ENCODE measurements at regions not wholly inside any gene's neighbourhood (a gene's known extent, or its start where the extent isn't known, plus 50 kb on each side); places are given as distances from the start of the nearest gene placed in this dataset.
"Not testable (repeated sequence)": the region's sequence is repeated elsewhere in the genome, so short reads cannot be mapped to it uniquely, and the experiment has no call there.

DNA sequence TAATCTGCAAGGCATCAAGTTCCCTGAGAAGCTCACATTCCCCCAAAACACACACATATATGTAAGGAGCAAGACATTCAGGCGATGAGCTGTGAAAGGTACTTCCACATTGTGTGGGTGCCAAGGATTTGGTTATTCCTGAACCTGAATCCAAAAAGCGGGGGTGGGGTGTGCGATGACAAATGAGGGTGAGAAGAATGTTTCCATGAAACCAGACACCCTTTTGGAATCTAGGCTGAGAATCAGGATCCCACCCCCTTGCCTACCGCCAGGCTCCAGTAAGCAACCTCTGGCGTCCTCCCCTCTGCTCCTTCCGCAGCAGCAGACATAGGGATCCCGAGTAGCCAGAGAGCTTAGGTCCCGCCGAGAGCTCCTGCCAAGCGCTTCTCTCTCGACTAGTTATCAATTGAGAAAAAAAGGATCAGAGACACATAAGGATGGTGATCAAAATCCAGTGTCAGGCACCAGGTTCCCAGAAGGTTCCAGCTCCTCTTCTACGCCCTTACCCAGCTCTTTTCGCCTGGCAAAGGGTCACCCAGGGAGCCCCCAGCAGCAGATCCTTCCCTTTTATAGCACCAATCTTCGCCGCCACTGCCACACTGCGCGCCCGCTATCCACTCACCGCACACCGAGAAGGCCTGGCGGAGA is 191.1 kb downstream of the USP22 start:
- DNase-seq = not testable (repeated sequence)

DNA sequence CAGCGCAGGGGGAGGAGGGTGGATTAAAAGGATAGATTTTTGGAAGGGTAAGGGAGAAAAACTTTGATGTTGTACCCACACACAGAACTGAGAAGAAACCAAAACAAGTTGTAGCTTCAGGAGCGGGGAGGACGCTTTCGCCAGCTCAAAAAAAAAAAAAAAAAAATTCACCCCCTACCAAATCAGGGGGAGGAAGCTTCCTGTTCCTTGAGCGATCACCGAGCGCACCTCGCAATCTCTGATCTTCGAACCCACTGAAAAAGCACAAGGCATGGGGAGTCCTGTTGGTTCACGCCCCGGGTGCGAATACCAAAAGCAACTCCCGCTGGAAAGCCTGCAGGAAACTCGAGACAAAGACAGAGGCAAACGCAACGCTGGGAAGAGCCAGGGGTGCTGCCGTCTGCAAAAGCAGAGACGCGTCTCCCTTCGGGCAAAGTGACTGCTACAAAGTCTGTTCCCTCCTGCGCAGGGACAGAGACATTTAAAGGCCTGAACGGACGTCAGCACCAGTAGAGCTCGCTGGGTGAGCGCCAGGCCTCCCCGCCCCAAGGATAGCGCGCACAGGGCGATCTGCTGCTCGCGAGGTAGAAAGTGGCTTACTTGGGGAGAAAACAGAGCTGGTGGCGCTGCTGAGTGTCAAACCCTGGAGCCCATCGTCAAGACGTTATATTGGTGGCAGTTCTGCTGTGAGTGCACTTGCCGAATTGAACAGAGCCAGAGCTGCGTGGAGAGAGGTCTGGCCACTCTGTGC is 190.4 kb downstream of the USP22 start:
- no peak for DNase-seq

DNA sequence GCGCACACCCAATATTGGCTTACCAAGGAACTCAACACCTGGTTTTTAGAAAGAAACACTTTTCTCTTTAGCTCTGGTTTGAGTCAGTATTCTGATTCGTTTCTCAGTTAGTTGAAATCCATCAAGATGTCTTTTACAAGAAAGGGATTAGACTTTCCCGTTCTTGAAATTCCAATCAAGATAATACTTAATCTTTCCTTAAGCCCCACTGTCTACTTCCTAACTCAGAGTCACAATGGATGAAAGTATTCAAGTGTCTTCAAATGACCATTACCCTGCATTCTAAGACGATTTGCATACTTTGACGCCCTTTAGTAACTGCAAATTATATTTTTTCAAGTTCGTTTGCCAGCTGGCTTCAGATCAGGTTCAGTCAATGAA is 189.8 kb downstream of the USP22 start:
- no peak for DNase-seq

DNA sequence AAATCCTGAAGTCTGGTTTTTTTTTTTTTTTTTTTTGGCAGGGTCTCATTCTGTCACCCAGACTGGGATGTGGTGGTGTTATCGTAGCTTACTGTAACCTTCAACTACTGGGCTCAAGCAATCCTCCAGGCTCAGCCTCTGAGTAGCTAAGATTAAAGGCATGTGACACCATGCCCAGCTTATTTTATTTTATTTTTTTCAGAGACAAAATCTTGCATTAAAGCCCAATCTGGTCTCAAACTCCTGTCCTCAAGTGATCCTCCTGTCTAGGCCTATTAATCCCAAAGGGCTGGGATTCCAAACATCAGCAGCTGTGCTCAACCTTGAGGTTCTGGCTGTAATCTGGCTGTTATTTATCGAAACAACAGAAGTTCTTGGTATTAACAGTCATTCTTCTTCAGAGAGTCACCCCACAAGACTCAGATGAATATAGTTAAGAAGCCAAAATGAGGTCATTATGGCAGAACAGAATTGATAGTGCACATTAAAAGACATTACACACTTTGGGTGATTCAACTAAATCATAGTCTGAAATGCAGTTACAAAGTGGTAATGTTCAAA is 186.8 kb downstream of the USP22 start:
- DNase-seq = not testable (repeated sequence)

DNA sequence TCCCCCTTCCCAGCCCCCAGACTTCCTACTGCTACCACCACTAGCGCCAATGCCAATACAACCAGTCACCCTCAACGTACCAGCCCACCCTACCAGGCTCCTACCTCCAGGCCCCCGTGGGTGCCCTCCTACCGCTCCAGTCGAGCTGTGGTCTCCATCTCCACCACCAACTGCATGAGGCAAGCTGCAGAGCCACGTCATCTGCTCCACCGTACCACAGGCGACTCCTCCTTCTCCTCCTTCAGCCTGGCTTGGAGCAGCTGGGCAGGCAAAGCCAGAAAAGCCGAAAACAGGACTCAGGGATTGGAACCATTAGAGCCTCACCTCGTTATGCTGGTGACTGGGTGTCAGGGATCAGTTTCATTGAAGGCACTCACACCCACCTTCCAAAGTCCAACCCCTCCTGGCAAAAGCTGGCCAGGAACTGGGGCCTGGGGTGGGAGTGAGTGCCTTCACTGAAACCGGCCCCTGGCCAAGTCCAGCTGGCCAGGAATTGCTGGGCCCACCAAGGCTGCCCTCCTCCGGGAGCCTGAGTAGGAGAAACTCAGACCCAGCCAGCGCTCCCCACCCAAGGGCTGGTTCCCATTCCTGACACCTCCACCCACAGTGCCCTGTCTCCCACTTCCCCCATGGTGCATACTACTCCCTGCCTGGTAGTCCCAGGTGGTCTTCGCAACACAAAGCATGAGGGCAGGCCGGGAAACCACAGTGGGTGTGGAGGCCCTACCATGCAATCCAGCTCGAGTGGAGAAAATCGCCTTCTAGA is 176.2 kb downstream of the USP22 start:
- DNase-seq = not testable (repeated sequence)

DNA sequence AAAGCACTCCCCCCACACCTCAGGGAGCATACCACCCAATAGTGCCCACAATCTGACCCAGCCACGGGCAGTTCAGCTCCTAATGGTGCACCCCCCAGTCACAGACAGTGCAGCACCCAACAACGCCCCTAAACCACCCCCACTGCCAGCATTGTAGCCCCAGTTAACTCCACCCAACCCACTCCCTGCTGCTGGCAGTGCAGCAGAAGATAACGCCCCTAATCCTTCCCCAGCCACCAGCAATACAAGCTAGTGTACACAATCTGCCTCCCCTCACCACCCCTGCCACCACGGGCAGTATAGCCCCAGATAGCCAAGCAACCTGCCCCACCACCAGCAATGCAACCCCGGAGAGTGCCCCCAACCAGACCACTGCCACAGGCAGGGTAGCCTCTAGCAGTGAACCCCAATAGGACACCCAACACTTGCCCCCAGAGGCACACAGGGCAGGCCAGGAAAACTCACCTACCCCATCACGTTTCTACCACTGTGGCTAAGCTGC is 175.3 kb downstream of the USP22 start:
- not testable (repeated sequence) for DNase-seq

DNA sequence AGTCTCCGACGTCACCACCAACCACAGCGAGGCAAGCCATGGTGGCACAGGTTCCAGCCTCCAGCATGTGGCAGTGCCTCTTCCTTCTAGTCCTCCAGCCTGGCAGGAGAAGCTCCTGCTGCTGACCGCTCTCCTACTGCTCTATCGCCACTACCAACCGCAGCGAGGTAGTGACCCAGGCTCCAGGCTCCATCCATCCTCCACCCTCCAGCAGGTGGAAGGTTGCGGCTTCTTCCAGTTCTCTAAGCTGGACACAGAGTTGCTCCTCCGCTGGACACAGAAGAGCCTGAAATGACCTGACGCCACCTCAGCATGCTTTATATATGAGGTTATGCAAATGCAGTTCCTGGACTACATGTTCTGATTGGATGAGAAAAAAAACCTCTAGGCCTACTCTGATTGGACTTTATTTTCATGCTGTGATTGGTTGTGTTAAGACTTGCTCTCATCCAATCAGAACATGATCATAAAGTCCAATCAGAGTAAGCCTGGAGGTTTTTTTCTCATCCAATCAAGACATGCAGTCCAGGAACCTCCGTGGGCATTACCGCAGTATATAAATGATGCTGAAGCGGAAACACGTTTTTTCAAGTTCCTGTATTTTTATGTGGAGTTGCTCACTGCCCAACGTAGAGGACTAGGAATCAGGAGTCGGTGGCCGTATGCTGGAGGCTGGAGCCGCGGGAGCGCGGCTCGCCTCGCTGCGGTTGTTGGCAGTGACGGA is 174.7 kb downstream of the USP22 start:
- DNase-seq = not testable (repeated sequence)

DNA sequence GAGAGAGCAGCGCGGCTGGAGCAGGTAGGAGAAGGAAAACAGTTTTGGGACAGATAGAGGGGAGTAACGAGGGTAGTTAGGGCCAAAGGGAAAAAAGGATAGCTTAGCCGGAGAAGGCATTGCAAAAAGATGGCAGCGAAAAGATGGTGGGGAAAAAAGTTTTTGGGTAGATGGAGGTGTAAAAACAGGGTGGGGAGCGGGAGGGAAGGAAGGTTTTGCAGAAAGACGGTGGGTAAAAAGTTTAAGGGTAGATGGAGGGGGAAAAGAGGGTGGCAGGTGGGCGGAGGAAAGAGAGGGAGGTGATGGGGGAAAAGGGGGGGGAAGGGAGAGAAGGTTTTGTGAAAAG is 174.2 kb downstream of the USP22 start:
- DNase-seq = not testable (repeated sequence)

DNA sequence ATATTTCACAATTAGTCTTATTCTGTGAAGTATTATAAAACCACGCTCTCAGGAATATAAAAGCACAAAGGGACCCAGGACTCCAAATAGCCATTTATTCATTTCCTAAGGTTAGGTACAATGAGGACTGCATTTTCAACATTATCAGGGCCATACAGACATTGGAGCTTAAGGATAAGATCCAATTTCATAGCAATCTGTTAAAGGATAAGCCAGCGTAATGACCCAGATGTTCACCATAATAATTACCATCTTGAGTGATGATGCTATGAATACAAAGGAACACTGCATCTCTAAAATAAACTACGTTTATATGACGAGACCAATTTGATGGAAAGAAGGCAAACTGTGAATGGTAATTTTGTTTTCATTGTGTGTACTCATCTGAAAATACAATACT is 169.6 kb downstream of the USP22 start:
- DNase-seq = not testable (repeated sequence)

DNA sequence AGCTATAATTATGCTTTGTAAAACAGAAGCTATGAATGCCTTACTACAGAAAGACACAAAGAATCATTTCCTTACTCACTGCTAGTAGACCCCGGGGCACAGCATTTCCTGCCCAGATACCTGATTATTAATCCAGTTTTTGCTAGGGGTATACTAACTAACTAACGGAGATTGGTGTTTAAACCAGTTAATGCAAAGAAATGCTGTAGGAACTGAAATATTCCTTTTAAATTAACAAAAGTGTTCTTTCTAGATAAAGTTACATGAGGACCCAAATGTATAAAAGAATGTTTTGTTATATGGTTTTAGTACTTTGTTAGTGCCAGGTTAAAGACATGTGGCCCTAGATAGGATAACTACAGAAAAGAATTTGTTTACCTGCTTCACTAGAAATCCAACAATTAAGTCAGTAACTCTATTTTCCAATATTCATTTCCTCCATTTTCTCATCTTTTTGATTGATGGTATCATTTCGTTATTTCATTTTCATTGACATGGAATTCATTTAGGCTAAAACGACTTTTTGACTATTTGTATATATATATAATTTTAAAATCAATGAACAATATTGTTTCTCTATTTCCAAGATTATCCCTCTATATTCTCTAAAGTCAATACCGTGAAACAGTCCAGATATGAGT is 169.0 kb downstream of the USP22 start:
- not testable (repeated sequence) for DNase-seq

DNA sequence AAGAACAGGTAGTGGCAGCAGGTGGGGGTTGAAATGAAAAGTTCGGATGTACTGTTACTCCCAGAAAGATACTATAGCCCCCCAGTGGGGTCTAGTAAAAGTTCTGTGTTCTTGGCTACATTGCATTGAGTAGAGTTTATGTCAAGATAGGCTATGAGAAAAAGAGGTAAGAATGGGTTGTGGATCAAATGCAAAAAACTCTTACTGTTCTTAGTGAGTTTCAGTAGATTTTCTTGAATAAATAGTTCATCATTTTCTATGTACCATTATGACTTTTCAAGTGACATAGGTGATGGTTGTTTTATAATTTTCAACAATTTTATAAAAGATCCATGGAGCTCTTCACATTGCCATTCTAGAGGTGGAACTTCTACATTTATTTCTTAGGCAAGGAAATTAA is 165.4 kb downstream of the USP22 start:
- not testable (repeated sequence) for DNase-seq

DNA sequence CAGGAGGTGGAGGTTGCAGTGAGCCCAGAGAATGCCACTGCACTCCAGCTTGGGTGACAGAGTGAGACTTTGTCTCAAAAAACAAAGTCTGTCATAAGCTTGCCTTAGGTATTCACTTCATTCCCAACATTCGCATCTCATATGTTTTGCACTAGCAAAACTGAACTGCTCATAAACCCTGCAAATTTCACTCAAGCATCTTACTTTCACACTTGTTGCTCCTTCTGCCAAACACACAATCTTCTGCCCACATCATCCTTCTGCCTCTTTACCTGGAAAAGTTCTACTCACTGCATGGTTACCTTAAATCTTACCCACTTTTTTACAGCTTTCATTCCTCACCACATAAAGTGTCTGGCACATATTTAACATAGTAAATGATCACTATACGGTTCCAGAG is 152.5 kb downstream of the USP22 start:
- DNase-seq = no peak

DNA sequence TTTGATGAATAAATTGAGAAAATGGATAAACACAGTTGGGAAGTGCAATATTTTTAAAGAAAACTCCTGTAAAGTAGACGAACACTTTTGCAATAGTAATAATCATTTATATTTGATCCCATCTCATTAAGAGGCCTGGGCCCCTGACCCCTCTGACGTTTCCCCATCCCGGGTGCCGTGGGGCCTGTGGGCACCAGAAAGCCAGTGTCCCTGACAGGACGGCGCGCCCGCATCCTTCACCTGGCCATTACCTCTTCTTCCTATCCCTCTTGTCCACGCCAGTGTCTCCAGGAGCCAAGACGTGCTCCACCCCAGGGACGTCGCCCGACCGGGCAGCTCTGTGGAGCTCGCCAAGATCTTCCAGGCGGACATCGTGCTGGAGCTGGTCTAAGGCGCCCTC is 147.4 kb downstream of the USP22 start:
- not testable (repeated sequence) for DNase-seq

DNA sequence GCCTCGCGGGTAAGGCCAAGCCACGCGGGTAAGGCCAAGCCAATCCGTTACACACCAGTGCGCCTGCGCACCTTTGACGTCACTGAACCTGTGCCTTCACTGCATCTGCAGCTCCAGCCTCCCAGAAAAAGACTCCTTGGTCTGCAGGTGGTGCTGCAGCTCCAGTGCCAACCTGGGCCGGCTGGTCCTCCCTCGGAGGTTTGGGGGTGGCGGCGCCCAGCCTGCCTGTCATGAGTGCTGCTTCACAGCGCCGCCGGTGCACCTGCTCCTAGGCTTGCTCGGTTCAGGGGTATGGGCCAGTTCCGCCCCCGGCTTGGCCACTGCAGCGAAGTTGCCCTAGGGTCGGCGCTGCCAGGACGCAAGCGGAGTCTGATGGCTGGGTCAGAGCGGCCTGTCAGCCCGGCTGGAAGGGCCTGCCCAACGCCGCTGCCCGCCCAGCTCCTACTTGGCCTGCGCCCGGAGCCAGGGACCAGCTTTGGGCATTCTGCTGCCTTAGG is 146.6 kb downstream of the USP22 start:
- no peak for DNase-seq

DNA sequence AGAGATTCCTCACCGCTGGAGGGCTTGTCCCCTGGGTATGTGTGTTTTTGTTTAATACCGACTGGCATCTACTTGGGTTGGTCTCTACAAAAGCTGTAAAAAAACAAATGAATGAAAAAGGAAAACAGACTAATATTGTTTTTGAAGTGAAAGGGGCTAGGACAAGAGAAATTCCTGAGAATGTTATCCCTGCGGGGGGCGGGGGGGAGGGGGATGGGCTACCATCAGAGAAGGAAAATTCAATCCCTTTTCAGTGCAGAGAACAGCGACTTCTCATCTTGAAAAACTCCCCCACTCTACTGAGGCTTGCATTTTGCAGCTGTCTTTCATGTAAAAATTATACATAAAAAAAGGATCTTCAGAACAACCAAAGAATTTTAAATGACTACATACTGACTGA is 144.1 kb downstream of the USP22 start:
- not testable (repeated sequence) for DNase-seq

DNA sequence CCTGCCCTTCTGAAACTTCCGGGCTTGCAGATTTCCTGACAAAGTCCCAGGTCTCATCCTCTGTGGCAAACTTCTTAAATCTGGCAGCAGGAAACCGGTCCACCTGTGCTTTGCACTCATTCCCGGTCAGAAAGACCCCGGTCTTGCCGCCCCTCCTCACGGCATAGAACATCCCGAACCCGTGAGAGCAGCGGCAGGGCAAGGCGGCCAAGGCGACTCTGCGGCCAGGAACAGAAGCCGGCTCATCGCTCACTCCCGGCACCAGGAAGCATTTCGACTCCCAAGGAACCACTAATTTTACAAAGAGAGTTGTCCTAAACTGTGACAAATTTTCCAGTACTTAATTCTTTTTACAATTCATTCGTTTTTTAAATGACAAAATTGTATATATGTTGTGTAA is 140.3 kb downstream of the USP22 start:
- not testable (repeated sequence) for DNase-seq

DNA sequence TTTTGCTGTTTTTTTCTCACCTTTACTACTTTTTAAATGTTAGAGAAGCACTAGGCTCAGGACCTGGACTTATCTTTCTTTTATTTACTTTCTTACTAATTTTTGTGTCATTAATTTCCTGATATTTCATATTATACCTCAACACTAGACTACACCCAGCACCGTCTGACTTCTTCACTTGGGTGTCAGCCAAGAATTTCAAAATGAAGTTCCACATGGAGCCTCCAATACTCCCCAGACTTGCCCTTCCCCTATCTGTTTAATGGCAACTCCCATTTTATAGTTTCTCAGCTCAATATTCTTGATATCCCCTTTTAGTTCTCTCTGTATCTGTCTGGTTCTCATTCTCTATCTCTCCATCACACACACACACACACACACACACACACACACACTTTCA is 139.3 kb downstream of the USP22 start:
- DNase-seq = not testable (repeated sequence)

DNA sequence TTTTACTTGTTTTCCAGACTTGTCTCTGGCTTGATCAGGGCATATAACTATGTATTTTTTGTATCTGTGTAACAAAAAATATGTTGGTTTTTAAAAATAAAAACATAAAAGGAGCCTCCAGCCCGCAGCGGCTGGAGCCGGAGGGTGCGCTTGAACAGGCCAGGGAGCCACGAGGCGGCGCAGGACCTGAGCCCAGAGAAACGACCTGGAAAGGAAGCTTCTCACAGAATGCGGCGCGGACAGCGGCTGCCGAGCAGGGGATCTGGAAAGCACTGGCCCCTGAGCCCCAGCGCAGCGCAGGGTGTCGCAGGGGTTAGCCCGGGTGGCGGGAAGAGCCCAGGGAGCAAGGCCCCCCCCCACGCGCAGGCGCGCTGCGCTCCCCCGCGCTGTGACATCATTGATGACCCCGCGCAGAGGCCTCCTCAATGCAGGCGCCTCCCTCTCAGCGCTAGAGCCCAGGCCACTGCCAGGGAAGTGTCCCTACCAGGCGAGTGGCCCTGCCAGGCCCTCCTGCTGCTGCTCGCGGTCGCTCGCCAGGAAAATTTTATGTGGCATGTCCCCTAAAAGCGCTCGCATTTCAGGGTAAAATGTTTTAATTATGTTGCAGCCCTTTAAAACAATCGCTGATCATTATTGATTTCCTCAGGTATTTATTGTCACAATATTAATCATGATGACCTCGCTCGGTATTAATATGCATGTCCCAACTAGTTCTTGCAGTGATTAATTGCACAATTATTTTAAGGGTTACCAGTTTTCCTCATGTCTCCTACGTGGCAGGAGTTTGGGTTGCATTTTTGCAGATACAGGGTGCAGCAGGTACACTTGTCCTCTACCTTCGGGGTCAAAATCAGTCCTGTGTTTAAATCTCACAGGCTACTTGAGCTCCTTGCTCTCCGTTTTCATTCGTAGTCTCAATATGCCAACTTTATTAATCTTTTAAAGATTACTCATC is 134.2 kb downstream of the USP22 start:
- DNase-seq = peak; percentile 84

DNA sequence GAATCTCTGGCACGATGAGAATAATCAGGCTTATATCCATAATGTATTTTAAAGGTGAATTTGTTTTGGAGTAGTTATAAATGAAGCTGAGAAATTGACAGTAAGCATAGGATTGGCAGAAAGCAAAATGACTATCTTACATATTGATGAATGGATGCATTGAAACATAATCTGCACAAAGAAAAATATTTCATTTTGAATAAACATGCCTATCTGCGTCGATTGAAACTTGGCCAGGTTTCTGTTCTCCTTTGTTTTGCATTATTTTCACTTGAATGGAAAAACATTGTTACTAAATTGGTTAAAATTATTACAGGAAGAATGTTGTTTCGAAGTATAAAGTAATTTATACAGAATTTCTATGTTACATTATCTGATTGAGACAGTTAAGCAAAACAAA is 128.2 kb downstream of the USP22 start:
- DNase-seq = no peak

DNA sequence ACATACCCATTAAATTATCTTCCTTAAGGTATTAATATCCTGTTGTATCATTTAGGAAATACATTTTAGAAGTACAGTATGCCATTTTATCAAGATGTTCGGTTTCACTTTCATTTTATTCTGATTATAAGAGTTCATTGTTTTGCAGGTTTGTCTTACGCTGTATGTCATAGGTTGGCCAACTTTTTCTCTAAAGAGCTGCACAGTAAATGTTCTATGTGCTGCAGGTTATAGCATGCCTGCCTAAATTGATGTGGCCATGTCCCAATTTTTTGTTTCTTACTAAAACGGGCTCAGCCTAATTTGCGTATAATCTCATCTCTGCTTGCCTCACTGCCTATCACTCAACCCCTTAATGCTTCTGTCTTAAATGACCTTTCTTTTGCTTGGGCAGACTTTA is 126.4 kb downstream of the USP22 start:
- no peak for DNase-seq

All from inflammatory macrophage treated with lipopolysaccharide for 4 hours (primary cell).